Esophagus squamous epithelium (tissue), 4 donors: ENCODE measurements at regions not wholly inside any gene's neighbourhood (a gene's known extent, or its start where the extent isn't known, plus 50 kb on each side); places are given as distances from the start of the nearest gene placed in this dataset.

Source experiments
- CTCF ChIP-seq, 6 experiments: fragments of 450-650 bp in 4 of 6; fragments of 200-600 bp in 2 of 6; sonication (generic) in 2 of 6; IDR thresholded peaks; one replicate each; pipeline ENCODE4 v1.5.1; 2016 to 2019; ENCODE audit warnings: antibody characterized with exemption in 6 of 6, mild to moderate bottlenecking in 4 of 6, moderate library complexity in 4 of 6
- POLR2A ChIP-seq, 4 donors: fragments of 450-650 bp; IDR thresholded peaks; one replicate each; pipeline ENCODE4 v1.6.1; 2017; ENCODE audit warnings: antibody characterized with exemption in 4 of 4, mild to moderate bottlenecking in 4 of 4, moderate library complexity in 3 of 4

- TF ChIP-seq CTCF (IDR thresholded peaks at IDR 0.05) (no peak), POLR2A (IDR thresholded peaks at IDR 0.05) (no peak)
These were observed 461.2 kb downstream of the NTRK2 start for GRCh38 chr9:85130764-85131163.
